ENCODE measurements at regions not wholly inside any gene's neighbourhood (a gene's known extent, or its start where the extent isn't known, plus 50 kb on each side); places are given as distances from the start of the nearest gene placed in this dataset.
A peak's percentile ranks its signal among the peaks of the same experiment; 100 is the strongest.

- TF ChIP-seq CTCF (IDR thresholded peaks at IDR 0.05) (peak in 1 of 5 experiments; percentile 37), POLR2A (IDR thresholded peaks at IDR 0.05) (peak; percentile 47)
Measured at GRCh38 chr1:181152892-181153633, 64.6 kb downstream of the IER5 start.
